Coronary artery (tissue), 2 donors: ENCODE measurements at regions not wholly inside any gene's neighbourhood (a gene's known extent, or its start where the extent isn't known, plus 50 kb on each side); places are given as distances from the start of the nearest gene placed in this dataset.

Source experiments
- DNase-seq: peaks from one replicate; pipeline ENCODE4 v3.0.0-alpha.2; 2017; ENCODE audit warnings: low spot score
- H3K27ac ChIP-seq, 2 donors: fragments of 200-600 bp; sonication (generic); one replicate each; pipeline ENCODE4 v1.5.1; 2016 to 2019
- H3K4me3 ChIP-seq: fragments of 200-600 bp; sonication (generic); 2 replicates; pipeline ENCODE4 v1.5.1; 2016; ENCODE audit warnings: mild to moderate bottlenecking, moderate library complexity
- CTCF ChIP-seq: fragments of 200-600 bp; sonication (generic); IDR thresholded peaks from one replicate; pipeline ENCODE4 v1.5.1; 2019; ENCODE audit warnings: antibody characterized with exemption

- Histone ChIP-seq H3K4me3 (no peak overlapping the region), H3K27ac (no peak overlapping the region)
- no peak for DNase-seq
- TF ChIP-seq CTCF, result no peak
Measured at GRCh38 chr2:57937456-57937855, 109.2 kb upstream of the VRK2 start.

- Histone ChIP-seq H3K27ac (no peak overlapping the region), H3K4me3 (no peak overlapping the region)
- no peak for TF ChIP-seq CTCF
- DNase-seq, result no peak
Measured at GRCh38 chr2:57941816-57942215, 104.8 kb upstream of the VRK2 start.

- no peak for DNase-seq
- no peak overlapping the region for H3K27ac ChIP-seq
- TF ChIP-seq CTCF, result no peak
- no peak overlapping the region for H3K4me3 ChIP-seq
Measured at GRCh38 chr2:57943315-57943714, 103.3 kb upstream of the VRK2 start.

- DNase-seq, result no peak
- TF ChIP-seq CTCF, result no peak
- no peak overlapping the region for H3K4me3 ChIP-seq
- H3K27ac ChIP-seq, result no peak overlapping the region
Measured at GRCh38 chr2:57947398-57947797, 99.2 kb upstream of the VRK2 start.

- TF ChIP-seq CTCF, result no peak
- Histone ChIP-seq H3K27ac (no peak overlapping the region), H3K4me3 (no peak overlapping the region)
- DNase-seq, result no peak
Measured at GRCh38 chr2:57954020-57954419, 92.6 kb upstream of the VRK2 start.

- no peak for TF ChIP-seq CTCF
Measured at GRCh38 chr2:57957238-57957637, 89.4 kb upstream of the VRK2 start.

GRCh38 chr2:57959390-57959789 is 87.2 kb upstream of the VRK2 start:
- no peak for DNase-seq
- Histone ChIP-seq H3K27ac (no peak overlapping the region), H3K4me3 (no peak overlapping the region)
- TF ChIP-seq CTCF, result no peak

More at GRCh38 chr2:57957238-57957637, 89.4 kb upstream of the VRK2 start:
- H3K27ac ChIP-seq, result no peak overlapping the region
- DNase-seq, result no peak
- H3K4me3 ChIP-seq, result no peak overlapping the region
